SU-DHL-6 (cell line): ENCODE measurements at regions not wholly inside any gene's neighbourhood (a gene's known extent, or its start where the extent isn't known, plus 50 kb on each side); places are given as distances from the start of the nearest gene placed in this dataset.

Experiments
- EZH2phosphoT487 ChIP-seq: fragments of 200-600 bp; sonication (generic), shearing (Covaris generic); conservative IDR thresholded peaks from 2 replicates; pipeline ENCODE4 v1.6.1; 2018; ENCODE audit warnings: mild to moderate bottlenecking, antibody characterized with exemption, low read length, moderate library complexity, mixed read lengths
- TF ChIP-seq, protein P1 (sequence below): fragments of 200-600 bp; sonication (generic); IDR thresholded peaks from one replicate; pipeline ENCODE4 v1.5.1; 2017; ENCODE audit warnings: antibody characterized with exemption, mild to moderate bottlenecking, low read length, moderate library complexity; ENCODE audit not compliant: insufficient read depth, poor library complexity, severe bottlenecking

DNA sequence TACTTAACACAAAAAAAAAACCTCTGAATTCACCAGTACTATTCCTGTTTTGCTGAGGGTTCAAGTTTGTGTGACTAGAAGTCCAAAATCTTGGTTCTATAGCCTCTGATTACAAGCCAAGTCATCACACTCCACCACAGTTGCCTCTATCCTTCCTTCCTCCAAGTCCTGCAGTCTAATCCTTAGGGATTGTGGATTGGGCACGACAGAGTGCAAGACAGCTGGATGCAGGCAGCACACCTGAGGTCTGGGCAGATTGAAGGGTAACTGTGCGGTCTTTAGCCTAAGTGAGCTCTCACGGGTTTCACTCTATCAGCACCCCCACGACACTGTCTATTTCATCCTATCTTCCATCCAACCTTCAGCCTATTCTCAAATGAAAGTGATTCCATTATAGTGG is 299.4 kb upstream of the ID2 start:
- TF ChIP-seq, protein P1, sequence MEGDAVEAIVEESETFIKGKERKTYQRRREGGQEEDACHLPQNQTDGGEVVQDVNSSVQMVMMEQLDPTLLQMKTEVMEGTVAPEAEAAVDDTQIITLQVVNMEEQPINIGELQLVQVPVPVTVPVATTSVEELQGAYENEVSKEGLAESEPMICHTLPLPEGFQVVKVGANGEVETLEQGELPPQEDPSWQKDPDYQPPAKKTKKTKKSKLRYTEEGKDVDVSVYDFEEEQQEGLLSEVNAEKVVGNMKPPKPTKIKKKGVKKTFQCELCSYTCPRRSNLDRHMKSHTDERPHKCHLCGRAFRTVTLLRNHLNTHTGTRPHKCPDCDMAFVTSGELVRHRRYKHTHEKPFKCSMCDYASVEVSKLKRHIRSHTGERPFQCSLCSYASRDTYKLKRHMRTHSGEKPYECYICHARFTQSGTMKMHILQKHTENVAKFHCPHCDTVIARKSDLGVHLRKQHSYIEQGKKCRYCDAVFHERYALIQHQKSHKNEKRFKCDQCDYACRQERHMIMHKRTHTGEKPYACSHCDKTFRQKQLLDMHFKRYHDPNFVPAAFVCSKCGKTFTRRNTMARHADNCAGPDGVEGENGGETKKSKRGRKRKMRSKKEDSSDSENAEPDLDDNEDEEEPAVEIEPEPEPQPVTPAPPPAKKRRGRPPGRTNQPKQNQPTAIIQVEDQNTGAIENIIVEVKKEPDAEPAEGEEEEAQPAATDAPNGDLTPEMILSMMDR = no peak
- TF ChIP-seq EZH2phosphoT487 = no peak
